PC-3 (cell line): ENCODE measurements at regions not wholly inside any gene's neighbourhood (a gene's known extent, or its start where the extent isn't known, plus 50 kb on each side); places are given as distances from the start of the nearest gene placed in this dataset.

Experiments used
- CTCF ChIP-seq: fragments of 300-600 bp; sonication (generic); conservative IDR thresholded peaks from 2 replicates; pipeline ENCODE4 v1.5.1; 2017; ENCODE audit warnings: antibody characterized with exemption, low read depth, mild to moderate bottlenecking, low read length
- EZH2 ChIP-seq: fragments of 300-600 bp; sonication (generic); IDR thresholded peaks from one replicate; pipeline ENCODE4 v1.6.1; 2017; ENCODE audit warnings: antibody characterized with exemption, mild to moderate bottlenecking, low read length; ENCODE audit not compliant: unreplicated experiment

GRCh38 chr7:106603346-106603745 lies 57.6 kb downstream of the CCDC71L start:
- no peak for TF ChIP-seq CTCF
- no peak for TF ChIP-seq EZH2
